ENCODE measurements at regions not wholly inside any gene's neighbourhood (a gene's known extent, or its start where the extent isn't known, plus 50 kb on each side); places are given as distances from the start of the nearest gene placed in this dataset.

GRCh38 chr14:66131111-66131510 is 355.1 kb upstream of the CCDC196 start:
- H3K27ac Mint-ChIP-seq = no peak overlapping the region
- DNase-seq (ENCODE audit: low spot score in 2 of 2, unreplicated experiment in 2 of 2) = no peak
- H3K27me3 Mint-ChIP-seq (ENCODE audit: low read depth) = no peaks in the 10 kb centered on the region
- H3K9me3 Mint-ChIP-seq = no peaks in the 10 kb centered on the region
- no peak overlapping the region for H3K4me3 Mint-ChIP-seq
- H3K36me3 Mint-ChIP-seq = no peaks in the 10 kb centered on the region
- no peak for TF ChIP-seq CTCF (IDR thresholded peaks at IDR 0.05; ENCODE audit: unreplicated experiment)
- H3K4me1 Mint-ChIP-seq = peaks cover 20% of the 10 kb centered on the region

DNA sequence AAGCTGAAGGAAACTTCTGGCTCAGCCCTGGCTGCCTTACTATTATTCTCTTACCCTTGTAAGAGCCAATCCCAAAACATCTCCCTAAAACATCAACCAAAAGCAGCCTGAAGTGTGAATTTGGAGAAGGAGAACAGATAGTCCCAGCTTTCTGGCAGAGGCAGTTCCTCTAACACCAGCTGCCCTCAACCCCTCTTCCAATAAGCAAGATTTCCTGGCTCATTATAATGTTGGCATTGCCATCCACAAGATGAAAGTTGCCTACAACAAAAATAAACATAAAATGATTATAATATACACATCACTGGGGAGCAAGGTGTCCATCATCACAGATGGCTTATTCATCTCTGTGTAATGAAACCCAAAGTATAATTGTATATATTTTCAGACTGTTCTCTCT is 352.5 kb upstream of the CCDC196 start:
- Mint-ChIP-seq H3K4me3 (no peak overlapping the region), H3K27me3 (ENCODE audit: low read depth) (no peaks in the 10 kb centered on the region)

GRCh38 chr14:66135831-66136230 is 350.3 kb upstream of the CCDC196 start:
- no peak for TF ChIP-seq CTCF (IDR thresholded peaks at IDR 0.05; ENCODE audit: unreplicated experiment)
- Mint-ChIP-seq H3K36me3 (no peaks in the 10 kb centered on the region), H3K4me3 (no peak overlapping the region), H3K9me3 (no peaks in the 10 kb centered on the region), H3K27me3 (ENCODE audit: low read depth) (no peaks in the 10 kb centered on the region), H3K4me1 (peaks cover 13% of the 10 kb centered on the region), H3K27ac (no peak overlapping the region)
- DNase-seq (ENCODE audit: low spot score in 2 of 2, unreplicated experiment in 2 of 2) = no peak

More for the DNA sequence above, 352.5 kb upstream of the CCDC196 start:
- no peak for TF ChIP-seq CTCF (IDR thresholded peaks at IDR 0.05; ENCODE audit: unreplicated experiment)
- no peak overlapping the region for H3K27ac Mint-ChIP-seq
- no peaks in the 10 kb centered on the region for H3K9me3 Mint-ChIP-seq
- no peaks in the 10 kb centered on the region for H3K36me3 Mint-ChIP-seq
- no peak for DNase-seq (ENCODE audit: low spot score in 2 of 2, unreplicated experiment in 2 of 2)
- H3K4me1 Mint-ChIP-seq = peaks cover 14% of the 10 kb centered on the region

DNA sequence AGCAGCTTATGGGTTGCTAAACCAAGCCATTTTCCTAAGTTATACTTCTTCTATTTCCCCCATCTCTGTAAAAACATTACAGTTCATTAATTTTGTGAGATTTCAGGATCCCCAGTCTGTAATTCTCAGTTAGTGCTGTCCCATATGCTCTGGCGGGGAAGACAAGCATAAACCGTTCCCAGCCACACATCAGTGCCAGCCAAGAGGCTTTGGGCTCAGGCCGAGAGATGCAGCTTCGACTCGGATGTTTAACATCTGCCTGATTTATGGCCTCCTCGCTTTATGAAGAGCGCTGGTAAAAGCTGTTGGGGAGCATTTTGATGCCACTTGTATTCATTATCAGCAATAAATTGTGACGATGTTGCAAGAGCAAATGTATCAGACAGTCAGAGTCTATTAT is 349.1 kb upstream of the CCDC196 start:
- H3K4me1 Mint-ChIP-seq = peaks cover 13% of the 10 kb centered on the region
- no peaks in the 10 kb centered on the region for H3K27me3 Mint-ChIP-seq (ENCODE audit: low read depth)
- no peak for TF ChIP-seq CTCF (IDR thresholded peaks at IDR 0.05; ENCODE audit: unreplicated experiment)
- H3K27ac Mint-ChIP-seq = no peak overlapping the region
- no peak overlapping the region for H3K4me3 Mint-ChIP-seq
- DNase-seq (ENCODE audit: low spot score in 2 of 2, unreplicated experiment in 2 of 2) = no peak
- no peaks in the 10 kb centered on the region for H3K9me3 Mint-ChIP-seq
- no peaks in the 10 kb centered on the region for H3K36me3 Mint-ChIP-seq

DNA sequence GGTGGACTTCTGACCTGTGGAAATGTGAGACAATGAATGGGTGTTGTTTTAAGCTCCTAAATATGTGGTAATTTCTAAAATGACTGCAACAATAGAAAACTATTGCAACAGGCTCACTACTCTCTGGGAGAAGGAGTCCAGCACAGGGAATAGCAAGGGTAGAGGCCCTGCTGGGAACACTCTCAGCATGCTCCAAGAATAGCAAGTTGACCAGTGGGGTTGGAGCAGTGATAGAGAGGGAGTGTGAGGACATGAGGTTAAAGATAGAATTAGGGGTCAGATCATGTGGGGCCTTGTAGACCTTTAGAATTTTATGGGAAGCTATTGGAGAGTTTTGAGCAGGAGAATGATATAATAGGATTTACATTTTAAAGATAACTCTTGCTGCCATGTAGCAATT is 346.7 kb upstream of the CCDC196 start:
- Mint-ChIP-seq H3K36me3 (no peaks in the 10 kb centered on the region), H3K27me3 (ENCODE audit: low read depth) (no peaks in the 10 kb centered on the region), H3K4me3 (no peak overlapping the region), H3K4me1 (peaks cover 11% of the 10 kb centered on the region), H3K27ac (no peak overlapping the region), H3K9me3 (no peaks in the 10 kb centered on the region)
- TF ChIP-seq CTCF (IDR thresholded peaks at IDR 0.05; ENCODE audit: unreplicated experiment) = no peak
- DNase-seq (ENCODE audit: low spot score in 2 of 2, unreplicated experiment in 2 of 2) = no peak
